HG03558 (cell line): ENCODE measurements at regions not wholly inside any gene's neighbourhood (a gene's known extent, or its start where the extent isn't known, plus 50 kb on each side); places are given as distances from the start of the nearest gene placed in this dataset.

Experiments
- ATAC-seq: cut with Tn5 transposase; IDR thresholded peaks from one replicate; pipeline ENCODE4 v1.9.1; 2021; ENCODE audit warnings: moderate number of reproducible peaks; ENCODE audit not compliant: unreplicated experiment; ENCODE audit errors: extremely low read depth

- no peak for ATAC-seq
These were observed 56.6 kb downstream of the SPRY2 start for GRCh38 chr13:80284290-80284689.

DNA sequence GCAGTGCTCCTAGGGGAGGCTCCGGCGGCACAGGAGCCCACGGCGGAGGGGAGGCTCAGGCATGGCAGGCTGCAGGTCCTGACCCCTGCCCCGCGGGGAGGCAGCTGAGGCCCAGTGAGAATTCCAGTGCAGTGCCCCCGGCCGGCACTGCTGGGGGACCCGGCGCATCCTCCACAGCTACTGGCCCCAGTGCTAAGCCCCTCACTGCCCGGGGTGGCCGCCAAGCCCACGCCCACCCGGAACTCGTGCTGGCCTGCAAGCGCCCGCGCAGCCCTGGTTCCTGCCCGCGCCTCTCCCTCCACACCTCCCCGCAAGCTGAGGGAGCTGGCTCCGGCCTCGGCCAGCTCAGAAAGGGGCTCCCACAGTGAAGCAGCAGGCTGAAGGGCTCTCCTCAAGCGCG lies 62.2 kb downstream of the SPRY2 start:
- no peak for ATAC-seq

- no peak for ATAC-seq
These were observed 64.3 kb downstream of the SPRY2 start for GRCh38 chr13:80276371-80277289.

GRCh38 chr13:80274643-80275042 lies 66.3 kb downstream of the SPRY2 start:
- no peak for ATAC-seq

DNA sequence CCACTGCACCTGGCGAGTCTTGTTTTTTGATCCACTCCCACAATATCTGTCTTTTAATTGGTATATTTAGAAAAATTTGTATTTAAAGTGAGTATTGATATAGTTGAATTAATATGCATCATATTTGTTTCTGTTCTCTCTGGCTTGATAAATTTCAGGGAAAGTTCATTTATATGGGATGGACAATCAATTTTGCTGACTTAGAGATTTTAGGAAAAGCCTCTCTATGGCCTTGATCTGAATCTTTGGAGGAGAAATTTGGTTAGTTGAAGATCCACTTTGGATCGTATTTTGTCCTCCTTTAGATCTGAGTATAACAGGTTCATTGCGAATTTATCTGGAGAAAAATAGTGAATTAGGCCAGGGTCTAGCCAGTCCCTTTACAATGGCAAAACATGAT lies 67.2 kb downstream of the SPRY2 start:
- ATAC-seq, result no peak

DNA sequence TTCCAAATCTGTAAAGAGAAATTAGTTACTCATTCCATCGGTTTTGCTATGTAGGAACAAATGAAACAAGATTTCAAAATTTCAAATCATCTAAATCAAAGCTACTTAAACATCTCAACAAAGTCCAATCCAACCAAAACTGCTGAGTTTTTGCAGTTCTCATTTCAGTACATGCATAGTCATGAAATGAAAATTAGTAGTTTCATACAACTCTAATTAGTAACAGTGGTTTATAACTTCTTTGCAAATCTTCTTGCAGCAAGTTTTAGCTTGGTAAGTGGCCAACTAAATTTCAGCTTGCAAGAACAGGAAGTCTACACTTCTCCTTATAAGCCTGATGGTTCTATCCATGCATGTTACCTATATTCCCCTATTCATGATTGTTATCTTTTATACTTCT lies 75.6 kb downstream of the SPRY2 start:
- no peak for ATAC-seq

DNA sequence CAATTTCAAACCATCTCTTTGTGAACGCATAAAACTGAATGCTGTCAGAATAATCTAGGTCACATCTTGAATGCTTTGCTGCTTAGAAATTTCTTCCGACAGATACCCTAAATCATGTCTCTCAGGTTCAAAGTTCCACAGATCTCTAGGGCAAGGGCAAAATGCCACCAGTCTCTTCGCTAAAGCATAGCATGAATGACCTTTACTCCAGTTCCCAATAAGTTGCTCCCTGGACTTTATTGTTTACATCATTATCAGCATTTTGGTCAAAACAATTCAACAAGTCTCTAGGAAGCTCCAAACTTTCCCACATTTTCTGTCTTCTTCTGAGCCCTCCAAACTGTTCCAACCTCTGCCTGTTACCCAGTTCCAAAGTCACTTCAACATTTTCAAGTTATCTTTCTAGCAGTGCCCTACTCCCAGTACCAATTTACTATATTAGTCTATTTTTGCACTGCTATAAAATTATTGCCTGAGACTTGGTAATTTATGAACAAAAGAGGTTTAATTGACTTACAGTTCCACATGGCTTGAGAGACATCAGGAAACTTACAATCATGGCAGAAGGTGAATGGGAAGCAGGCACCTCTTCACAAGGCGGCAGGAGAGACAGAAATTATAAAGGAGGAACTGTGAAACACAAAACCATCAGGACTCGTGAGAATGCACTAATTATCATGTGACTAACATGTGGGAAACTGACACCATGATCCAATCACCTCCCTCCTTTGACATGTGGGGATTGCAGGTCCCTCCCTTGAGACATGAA lies 77.0 kb downstream of the SPRY2 start:
- no peak for ATAC-seq

DNA sequence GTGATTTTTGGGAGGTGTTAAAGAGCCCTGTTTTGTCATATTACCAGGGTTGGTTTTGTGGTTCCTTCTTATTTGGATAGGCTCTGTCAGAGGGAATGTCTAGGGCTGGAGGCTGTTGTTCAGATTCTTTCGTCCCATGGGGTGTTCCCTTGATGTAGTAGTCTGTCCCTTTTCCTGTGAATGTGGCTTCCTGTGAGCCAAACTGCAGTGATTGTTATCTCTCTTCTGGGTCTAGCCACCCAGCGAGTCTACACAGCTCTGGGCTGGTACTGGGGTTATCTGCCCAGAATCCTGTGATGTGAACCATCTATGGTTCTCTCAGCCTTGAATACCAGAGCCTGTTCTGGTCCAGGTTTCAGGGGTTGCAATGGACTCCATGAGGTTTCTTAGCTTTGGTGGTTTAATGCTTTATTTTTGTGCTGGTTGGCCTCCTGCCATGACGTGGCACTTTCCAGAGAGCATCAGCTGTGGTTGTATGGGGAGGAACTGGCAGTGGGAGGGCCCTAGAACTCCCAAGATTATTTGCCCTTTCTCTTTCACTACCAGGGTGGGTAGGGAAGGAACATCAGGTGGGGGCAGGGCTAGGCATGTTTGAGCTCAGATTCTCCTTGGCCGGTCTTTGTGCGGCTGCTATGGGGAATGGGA lies 78.8 kb downstream of the SPRY2 start:
- no peak for ATAC-seq

- ATAC-seq, result peak; percentile 33
These were observed 81.8 kb downstream of the SPRY2 start for GRCh38 chr13:80259159-80259558.

- peak; percentile 77 for ATAC-seq
These were observed 84.5 kb downstream of the SPRY2 start for GRCh38 chr13:80256352-80256932.

GRCh38 chr13:80255946-80256345 lies 85.0 kb downstream of the SPRY2 start:
- ATAC-seq, result no peak

DNA sequence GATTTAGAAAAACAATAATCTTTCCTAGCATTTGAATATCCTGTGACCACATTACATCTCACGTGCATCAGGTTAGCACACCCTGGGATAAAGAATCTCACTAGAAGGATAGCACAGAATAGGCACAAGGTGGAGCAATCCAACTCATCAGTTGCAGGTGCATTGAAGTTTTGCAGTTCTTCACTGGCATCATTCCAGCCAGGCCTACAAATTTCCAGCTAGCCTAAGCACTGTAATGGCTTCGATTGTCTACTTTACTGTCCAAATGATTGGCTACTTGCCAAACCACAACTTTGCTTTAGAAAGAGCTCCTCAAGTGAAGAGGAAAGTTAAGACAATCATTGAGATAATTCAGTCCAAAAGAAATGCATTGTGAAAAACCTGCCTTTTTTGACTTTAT lies 89.5 kb downstream of the SPRY2 start:
- ATAC-seq, result no peak

GRCh38 chr13:80250213-80250810 lies 90.6 kb downstream of the SPRY2 start:
- no peak for ATAC-seq

DNA sequence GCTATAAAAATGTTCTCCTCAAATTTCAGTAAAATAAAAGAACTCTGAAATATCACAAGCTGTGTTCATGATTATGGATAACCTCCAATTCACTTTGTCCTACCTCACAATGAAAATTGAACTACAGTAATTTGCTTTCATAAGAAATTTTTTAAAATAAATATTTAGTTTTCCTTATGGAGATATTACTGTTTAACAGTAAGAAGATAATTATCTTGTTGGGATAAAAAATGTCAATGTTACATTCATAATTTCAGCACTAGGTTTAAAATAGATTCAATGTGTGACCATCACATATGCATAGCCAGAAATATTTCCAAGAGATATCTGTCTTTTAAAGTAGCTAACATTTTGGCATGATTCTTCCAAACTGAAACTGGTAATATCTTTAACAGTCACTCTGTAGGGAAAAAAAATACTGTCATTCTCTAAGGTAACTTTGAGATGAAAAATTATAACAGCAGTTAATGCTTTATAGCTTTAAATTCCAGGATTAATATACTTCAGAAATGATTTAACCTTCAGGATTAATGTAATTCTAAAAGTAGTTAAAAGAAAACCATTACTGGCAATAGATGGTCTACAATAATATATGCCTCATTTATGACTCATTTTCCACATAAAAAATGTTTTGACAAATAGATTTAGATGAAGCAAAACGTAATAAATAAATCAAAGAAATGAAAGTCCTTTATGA lies 91.3 kb downstream of the SPRY2 start:
- ATAC-seq, result no peak

GRCh38 chr13:80245162-80245733 lies 95.7 kb downstream of the SPRY2 start:
- no peak for ATAC-seq

GRCh38 chr13:80244574-80244973 lies 96.4 kb downstream of the SPRY2 start:
- ATAC-seq, result no peak

DNA sequence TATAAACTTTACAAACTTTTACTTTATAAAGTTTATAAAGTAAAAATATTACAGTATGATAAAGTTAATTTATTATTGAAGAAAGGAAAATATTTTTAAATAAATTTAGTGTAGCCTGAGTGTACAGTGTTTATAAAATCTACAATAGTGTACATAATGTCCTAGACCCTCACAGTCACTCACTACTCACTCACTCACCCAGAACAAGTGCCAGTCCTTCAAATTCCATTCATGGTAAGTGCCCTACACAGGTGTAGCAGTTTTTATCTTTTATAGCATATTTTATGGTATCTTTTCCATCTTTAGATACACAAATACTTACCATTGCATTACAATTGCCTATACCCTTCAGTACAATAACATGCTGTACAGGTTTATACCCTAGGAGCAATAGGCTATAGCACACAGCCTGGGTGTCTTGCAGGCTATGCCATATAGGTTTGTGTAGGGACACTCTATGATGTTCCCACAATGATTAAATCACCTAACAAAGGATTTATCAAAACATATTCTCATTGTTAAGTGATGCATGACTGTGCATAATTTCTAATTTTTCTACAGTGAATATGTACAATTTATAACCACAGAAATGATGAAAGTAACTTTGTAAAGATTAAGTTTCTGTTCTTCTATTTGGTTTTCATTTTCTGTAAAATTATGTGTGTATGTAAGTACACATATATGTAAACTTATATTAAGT lies 98.0 kb downstream of the SPRY2 start:
- ATAC-seq, result no peak

- ATAC-seq, result no peak
These were observed 101.2 kb downstream of the SPRY2 start for GRCh38 chr13:80239571-80240255.
